Liver (tissue), 8 donors: ENCODE measurements at regions not wholly inside any gene's neighbourhood (a gene's known extent, or its start where the extent isn't known, plus 50 kb on each side); places are given as distances from the start of the nearest gene placed in this dataset.

ENCODE experiments used
- DNase-seq: peaks from one replicate; pipeline ENCODE4 v3.0.0-alpha.2; 2017; ENCODE audit warnings: low spot score
- H3K27ac ChIP-seq, 2 donors: one replicate each; pipeline ENCODE4 v1.7.0; 2013; ENCODE audit warnings: inconsistent platforms in 2 of 2, low read length in 2 of 2, control low read depth in 1 of 2, low read depth in 1 of 2, mild to moderate bottlenecking in 1 of 2
- H3K27me3 ChIP-seq, 4 donors: one replicate each; pipeline versions ENCODE4 v1.6.1 to v1.7.0; 2013; ENCODE audit warnings: low read length in 3 of 4, inconsistent platforms in 1 of 4, mild to moderate bottlenecking in 1 of 4, moderate library complexity in 1 of 4; ENCODE audit not compliant: control insufficient read depth in 4 of 4, insufficient read depth in 4 of 4
- H3K36me3 ChIP-seq, 4 donors: one replicate each; pipeline versions ENCODE4 v1.6.1 to v1.7.0; 2013; ENCODE audit warnings: low read length in 3 of 4, mild to moderate bottlenecking in 3 of 4, low read depth in 1 of 4, moderate library complexity in 1 of 4; ENCODE audit not compliant: control insufficient read depth in 4 of 4, insufficient read depth in 3 of 4
- H3K4me1 ChIP-seq, 4 donors: one replicate each; pipeline versions ENCODE4 v1.6.1 to v1.7.0; 2013; ENCODE audit warnings: low read length in 3 of 4, mild to moderate bottlenecking in 3 of 4, moderate library complexity in 1 of 4; ENCODE audit not compliant: control insufficient read depth in 4 of 4, insufficient read depth in 4 of 4
- H3K4me3 ChIP-seq, 3 donors: one replicate each; pipeline versions ENCODE4 v1.6.1 to v1.7.0; 2013; ENCODE audit warnings: low read length in 3 of 3, control low read depth in 1 of 3, low read depth in 1 of 3, mild to moderate bottlenecking in 1 of 3
- H3K9ac ChIP-seq, 2 donors: one replicate each; pipeline ENCODE4 v1.7.0; 2013; ENCODE audit warnings: low read length in 2 of 2, mild to moderate bottlenecking in 2 of 2, moderate library complexity in 2 of 2, control low read depth in 1 of 2, low read depth in 1 of 2
- H3K9me3 ChIP-seq, 4 donors: one replicate each; pipeline versions ENCODE4 v1.6.1 to v1.7.0; 2013; ENCODE audit warnings: low read length in 3 of 4; ENCODE audit not compliant: control insufficient read depth in 4 of 4
- EGR1 ChIP-seq, 2 donors: IDR thresholded peaks; 2 replicates each; pipeline ENCODE4 v1.6.1; 2016 to 2018; ENCODE audit warnings: antibody characterized with exemption in 2 of 2, low read depth in 2 of 2
- FOXA1 ChIP-seq: IDR thresholded peaks from 2 replicates; pipeline ENCODE4 v1.6.1; 2016; ENCODE audit warnings: antibody characterized with exemption
- FOXA2 ChIP-seq: IDR thresholded peaks from 2 replicates; pipeline ENCODE4 v1.6.1; 2016; ENCODE audit warnings: antibody characterized with exemption
- GABPA ChIP-seq, 2 donors: IDR thresholded peaks in 1 of 2; conservative IDR thresholded peaks in 1 of 2; 2 replicates each; pipeline ENCODE4 v1.6.1; 2016; ENCODE audit warnings: antibody characterized with exemption in 2 of 2, mild to moderate bottlenecking in 1 of 2, moderate library complexity in 1 of 2
- HNF4A ChIP-seq, 2 donors: conservative IDR thresholded peaks; 2 replicates each; pipeline ENCODE4 v1.6.1; 2016; ENCODE audit warnings: antibody characterized with exemption in 2 of 2, mild to moderate bottlenecking in 2 of 2
- HNF4G ChIP-seq: IDR thresholded peaks from 2 replicates; pipeline ENCODE4 v1.6.1; 2016; ENCODE audit warnings: antibody characterized with exemption
- JUND ChIP-seq, 2 donors: IDR thresholded peaks; 2 replicates each; pipeline ENCODE4 v1.6.1; 2016; ENCODE audit warnings: antibody characterized with exemption in 2 of 2
- NR2F2 ChIP-seq: IDR thresholded peaks from 2 replicates; pipeline ENCODE4 v1.6.1; 2016; ENCODE audit warnings: antibody characterized with exemption
- RAD21 ChIP-seq, 2 donors: IDR thresholded peaks; 2 replicates each; pipeline ENCODE4 v1.6.1; 2016; ENCODE audit warnings: antibody characterized with exemption in 2 of 2, mild to moderate bottlenecking in 2 of 2
- RXRA ChIP-seq, 2 donors: IDR thresholded peaks; 2 replicates each; pipeline ENCODE4 v1.6.1; 2017 to 2018; ENCODE audit warnings: antibody characterized with exemption in 2 of 2, mild to moderate bottlenecking in 1 of 2
- SP1 ChIP-seq: IDR thresholded peaks from 2 replicates; pipeline ENCODE4 v1.6.1; 2018; ENCODE audit warnings: antibody characterized with exemption, mild to moderate bottlenecking
- TAF1 ChIP-seq: conservative IDR thresholded peaks from 2 replicates; pipeline ENCODE4 v1.6.1; 2016; ENCODE audit warnings: antibody characterized with exemption, mild to moderate bottlenecking
- YY1 ChIP-seq: IDR thresholded peaks from 2 replicates; pipeline ENCODE4 v1.6.1; 2016; ENCODE audit warnings: antibody characterized with exemption, mild to moderate bottlenecking
- WGBS: extraction: QIAGEN DNeasy Blood & Tissue Kit; methylation state at CpG from one replicate; pipeline ENCODE4 v1.1.7; 2013; 5-methylcytosine and 5-hydroxymethylcytosine counted together
- TF ChIP-seq, protein P1 (sequence below): fragments of 150-350 bp; IDR thresholded peaks from 2 replicates; pipeline ENCODE4 v1.5.1; 2017; ENCODE audit warnings: improper control_type of control experiment, low read depth, low read length; ENCODE audit not compliant: missing input control
- TF ChIP-seq, protein P2 (sequence below): IDR thresholded peaks from 2 replicates; pipeline ENCODE4 v1.6.1; 2016; ENCODE audit warnings: antibody characterized with exemption
- TF ChIP-seq, protein P3 (sequence below): IDR thresholded peaks from 2 replicates; pipeline ENCODE4 v1.6.1; 2016; ENCODE audit warnings: antibody characterized with exemption
- TF ChIP-seq, protein P4 (sequence below): IDR thresholded peaks from 2 replicates; pipeline ENCODE4 v1.6.1; 2016; ENCODE audit warnings: antibody characterized with exemption
- TF ChIP-seq, protein P5 (sequence below): IDR thresholded peaks from 2 replicates; pipeline ENCODE4 v1.6.1; 2016; ENCODE audit warnings: antibody characterized with exemption, mild to moderate bottlenecking
- donor health status: healthy.
- donor health status: healthy.
- donor health status: healthy.
- donor health status: healthy.
- donor health status: healthy.

DNA sequence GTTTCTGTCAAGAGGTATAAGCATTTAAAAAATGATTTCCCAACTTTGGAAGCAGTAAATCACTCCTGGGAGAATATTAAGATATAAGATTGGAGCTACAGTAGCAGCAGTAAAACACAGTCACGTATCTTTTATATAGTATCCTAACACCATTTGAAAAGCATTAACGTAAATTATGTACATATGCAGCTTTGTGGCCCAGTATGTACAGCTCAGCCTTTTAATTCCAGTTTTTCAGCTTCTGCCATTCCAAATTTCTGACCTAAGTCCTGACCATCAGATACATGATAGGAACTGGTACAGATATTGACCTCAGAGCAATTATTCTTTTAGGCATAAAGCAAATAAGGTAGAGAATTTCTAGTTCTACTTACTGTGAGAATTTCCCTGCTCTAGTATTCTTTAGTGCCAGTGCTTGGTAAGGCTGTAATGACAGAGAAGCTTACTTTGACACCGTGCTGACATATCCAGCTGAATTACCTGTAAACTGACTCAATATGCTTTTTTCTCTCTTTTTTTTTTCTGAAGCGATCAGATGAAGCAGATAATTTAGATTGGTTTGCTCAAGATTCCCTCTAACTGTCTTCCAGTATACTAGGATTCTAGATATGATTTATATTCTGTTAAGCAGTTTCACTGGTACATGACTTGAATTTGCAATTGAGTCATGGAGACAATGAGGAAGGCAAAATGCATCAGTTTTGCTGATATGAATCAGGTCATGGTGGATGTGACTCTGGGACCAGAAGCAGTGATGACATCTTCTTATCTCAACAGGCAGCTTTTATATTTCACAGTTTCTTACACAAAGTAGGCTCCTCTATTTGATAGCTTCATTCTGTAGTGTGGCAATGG lies 703.6 kb downstream of the SLITRK6 start (continued):
- TF ChIP-seq, protein P1, sequence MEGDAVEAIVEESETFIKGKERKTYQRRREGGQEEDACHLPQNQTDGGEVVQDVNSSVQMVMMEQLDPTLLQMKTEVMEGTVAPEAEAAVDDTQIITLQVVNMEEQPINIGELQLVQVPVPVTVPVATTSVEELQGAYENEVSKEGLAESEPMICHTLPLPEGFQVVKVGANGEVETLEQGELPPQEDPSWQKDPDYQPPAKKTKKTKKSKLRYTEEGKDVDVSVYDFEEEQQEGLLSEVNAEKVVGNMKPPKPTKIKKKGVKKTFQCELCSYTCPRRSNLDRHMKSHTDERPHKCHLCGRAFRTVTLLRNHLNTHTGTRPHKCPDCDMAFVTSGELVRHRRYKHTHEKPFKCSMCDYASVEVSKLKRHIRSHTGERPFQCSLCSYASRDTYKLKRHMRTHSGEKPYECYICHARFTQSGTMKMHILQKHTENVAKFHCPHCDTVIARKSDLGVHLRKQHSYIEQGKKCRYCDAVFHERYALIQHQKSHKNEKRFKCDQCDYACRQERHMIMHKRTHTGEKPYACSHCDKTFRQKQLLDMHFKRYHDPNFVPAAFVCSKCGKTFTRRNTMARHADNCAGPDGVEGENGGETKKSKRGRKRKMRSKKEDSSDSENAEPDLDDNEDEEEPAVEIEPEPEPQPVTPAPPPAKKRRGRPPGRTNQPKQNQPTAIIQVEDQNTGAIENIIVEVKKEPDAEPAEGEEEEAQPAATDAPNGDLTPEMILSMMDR: no peak
- TF ChIP-seq GABPA (IDR thresholded peaks at IDR 0.05 in 1 of 2, conservative IDR thresholded peaks at IDR 0.05 in 1 of 2) (no peak), TAF1 (no peak), HNF4A (conservative IDR thresholded peaks at IDR 0.05) (no peak), SP1 (no peak), EGR1 (IDR thresholded peaks at IDR 0.05; ENCODE audit: low read depth in 2 of 2) (no peak), FOXA2 (no peak), NR2F2 (no peak), FOXA1 (no peak), RXRA (IDR thresholded peaks at IDR 0.05) (no peak), YY1 (no peak)

DNA sequence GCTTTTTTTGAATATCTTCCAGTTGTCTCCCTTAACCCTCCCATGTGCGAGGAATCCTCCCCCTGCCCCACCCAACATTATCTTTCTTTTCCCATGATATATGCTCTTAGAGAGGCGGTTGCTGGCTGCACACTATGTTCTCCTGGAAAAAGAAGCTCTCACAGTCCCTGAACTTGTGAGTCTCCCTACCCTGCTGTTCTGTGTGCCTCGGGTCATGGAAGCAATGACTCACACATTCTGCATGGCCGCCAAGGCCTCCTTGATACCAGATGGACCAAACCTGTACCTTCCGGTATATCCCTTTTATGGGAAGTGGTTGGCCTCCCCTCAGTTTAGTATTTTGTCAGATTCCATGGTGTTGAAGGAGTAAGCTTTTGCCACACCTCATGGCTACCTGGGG lies 705.4 kb downstream of the SLITRK6 start:
- TF ChIP-seq HNF4G (no peak), EGR1 (IDR thresholded peaks at IDR 0.05; ENCODE audit: low read depth in 2 of 2) (no peak), RAD21 (IDR thresholded peaks at IDR 0.05) (no peak), YY1 (no peak), FOXA2 (no peak), RXRA (IDR thresholded peaks at IDR 0.05) (no peak), HNF4A (conservative IDR thresholded peaks at IDR 0.05) (no peak), JUND (IDR thresholded peaks at IDR 0.05) (no peak), GABPA (IDR thresholded peaks at IDR 0.05 in 1 of 2, conservative IDR thresholded peaks at IDR 0.05 in 1 of 2) (no peak), SP1 (no peak), FOXA1 (no peak), TAF1 (no peak), NR2F2 (no peak)
- TF ChIP-seq, protein P2, sequence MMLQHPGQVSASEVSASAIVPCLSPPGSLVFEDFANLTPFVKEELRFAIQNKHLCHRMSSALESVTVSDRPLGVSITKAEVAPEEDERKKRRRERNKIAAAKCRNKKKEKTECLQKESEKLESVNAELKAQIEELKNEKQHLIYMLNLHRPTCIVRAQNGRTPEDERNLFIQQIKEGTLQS: no peak
- TF ChIP-seq, protein P3, sequence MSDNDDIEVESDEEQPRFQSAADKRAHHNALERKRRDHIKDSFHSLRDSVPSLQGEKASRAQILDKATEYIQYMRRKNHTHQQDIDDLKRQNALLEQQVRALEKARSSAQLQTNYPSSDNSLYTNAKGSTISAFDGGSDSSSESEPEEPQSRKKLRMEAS: no peak
- TF ChIP-seq, protein P4, sequence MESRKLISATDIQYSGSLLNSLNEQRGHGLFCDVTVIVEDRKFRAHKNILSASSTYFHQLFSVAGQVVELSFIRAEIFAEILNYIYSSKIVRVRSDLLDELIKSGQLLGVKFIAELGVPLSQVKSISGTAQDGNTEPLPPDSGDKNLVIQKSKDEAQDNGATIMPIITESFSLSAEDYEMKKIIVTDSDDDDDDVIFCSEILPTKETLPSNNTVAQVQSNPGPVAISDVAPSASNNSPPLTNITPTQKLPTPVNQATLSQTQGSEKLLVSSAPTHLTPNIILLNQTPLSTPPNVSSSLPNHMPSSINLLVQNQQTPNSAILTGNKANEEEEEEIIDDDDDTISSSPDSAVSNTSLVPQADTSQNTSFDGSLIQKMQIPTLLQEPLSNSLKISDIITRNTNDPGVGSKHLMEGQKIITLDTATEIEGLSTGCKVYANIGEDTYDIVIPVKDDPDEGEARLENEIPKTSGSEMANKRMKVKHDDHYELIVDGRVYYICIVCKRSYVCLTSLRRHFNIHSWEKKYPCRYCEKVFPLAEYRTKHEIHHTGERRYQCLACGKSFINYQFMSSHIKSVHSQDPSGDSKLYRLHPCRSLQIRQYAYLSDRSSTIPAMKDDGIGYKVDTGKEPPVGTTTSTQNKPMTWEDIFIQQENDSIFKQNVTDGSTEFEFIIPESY: no peak
- TF ChIP-seq, protein P5, sequence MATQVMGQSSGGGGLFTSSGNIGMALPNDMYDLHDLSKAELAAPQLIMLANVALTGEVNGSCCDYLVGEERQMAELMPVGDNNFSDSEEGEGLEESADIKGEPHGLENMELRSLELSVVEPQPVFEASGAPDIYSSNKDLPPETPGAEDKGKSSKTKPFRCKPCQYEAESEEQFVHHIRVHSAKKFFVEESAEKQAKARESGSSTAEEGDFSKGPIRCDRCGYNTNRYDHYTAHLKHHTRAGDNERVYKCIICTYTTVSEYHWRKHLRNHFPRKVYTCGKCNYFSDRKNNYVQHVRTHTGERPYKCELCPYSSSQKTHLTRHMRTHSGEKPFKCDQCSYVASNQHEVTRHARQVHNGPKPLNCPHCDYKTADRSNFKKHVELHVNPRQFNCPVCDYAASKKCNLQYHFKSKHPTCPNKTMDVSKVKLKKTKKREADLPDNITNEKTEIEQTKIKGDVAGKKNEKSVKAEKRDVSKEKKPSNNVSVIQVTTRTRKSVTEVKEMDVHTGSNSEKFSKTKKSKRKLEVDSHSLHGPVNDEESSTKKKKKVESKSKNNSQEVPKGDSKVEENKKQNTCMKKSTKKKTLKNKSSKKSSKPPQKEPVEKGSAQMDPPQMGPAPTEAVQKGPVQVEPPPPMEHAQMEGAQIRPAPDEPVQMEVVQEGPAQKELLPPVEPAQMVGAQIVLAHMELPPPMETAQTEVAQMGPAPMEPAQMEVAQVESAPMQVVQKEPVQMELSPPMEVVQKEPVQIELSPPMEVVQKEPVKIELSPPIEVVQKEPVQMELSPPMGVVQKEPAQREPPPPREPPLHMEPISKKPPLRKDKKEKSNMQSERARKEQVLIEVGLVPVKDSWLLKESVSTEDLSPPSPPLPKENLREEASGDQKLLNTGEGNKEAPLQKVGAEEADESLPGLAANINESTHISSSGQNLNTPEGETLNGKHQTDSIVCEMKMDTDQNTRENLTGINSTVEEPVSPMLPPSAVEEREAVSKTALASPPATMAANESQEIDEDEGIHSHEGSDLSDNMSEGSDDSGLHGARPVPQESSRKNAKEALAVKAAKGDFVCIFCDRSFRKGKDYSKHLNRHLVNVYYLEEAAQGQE: no peak
- TF ChIP-seq, protein P1: no peak
- WGBS: 77% methylated on average over 5 of the region's 5 CpGs
- no peak for DNase-seq
- Histone ChIP-seq H3K27ac (no peak overlapping the region), H3K27me3 (no peaks in the 10 kb centered on the region), H3K9ac (no peak overlapping the region), H3K36me3 (no peaks in the 10 kb centered on the region), H3K4me1 (no peaks in the 10 kb centered on the region), H3K4me3 (no peak overlapping the region), H3K9me3 (no peaks in the 10 kb centered on the region)
